Erythroblast (primary cell): ENCODE measurements at regions not wholly inside any gene's neighbourhood (a gene's known extent, or its start where the extent isn't known, plus 50 kb on each side); places are given as distances from the start of the nearest gene placed in this dataset.
"Not testable (repeated sequence)": the region's sequence is repeated elsewhere in the genome, so short reads cannot be mapped to it uniquely, and the experiment has no call there.

Experiments
- GATA1 ChIP-seq: IDR thresholded peaks from 2 replicates; pipeline ENCODE4 v1.6.1; 2011; ENCODE audit warnings: low read depth, mild to moderate bottlenecking, control low read depth, low read length, moderate library complexity
- POLR2A ChIP-seq: IDR thresholded peaks from 2 replicates; pipeline ENCODE4 v1.6.1; 2011; ENCODE audit warnings: mild to moderate bottlenecking, low read length

DNA sequence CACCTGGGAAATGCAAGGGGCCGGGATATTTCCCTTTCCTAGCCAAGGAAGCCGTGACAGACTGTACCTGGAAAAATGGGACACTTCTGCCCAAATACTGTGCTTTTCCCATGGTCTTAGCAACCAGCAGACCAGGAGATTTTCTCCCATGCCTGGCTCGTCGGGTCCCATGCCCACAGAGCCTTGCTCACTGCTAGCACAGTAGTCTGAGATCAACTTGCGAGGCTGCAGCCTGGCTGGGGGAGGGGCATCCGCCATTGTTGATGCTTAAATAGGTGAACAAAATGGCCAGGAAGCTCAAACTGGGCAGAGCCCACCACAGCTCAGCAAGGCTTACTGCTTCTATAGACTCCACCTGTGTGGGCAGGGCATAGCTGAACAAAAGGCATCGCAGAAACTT lies 165.8 kb upstream of the ELAVL2 start:
- not testable (repeated sequence) for TF ChIP-seq POLR2A, GATA1
